Astrocyte (in vitro differentiated cells and primary cell): ENCODE measurements at regions not wholly inside any gene's neighbourhood (a gene's known extent, or its start where the extent isn't known, plus 50 kb on each side); places are given as distances from the start of the nearest gene placed in this dataset.
"Not testable (repeated sequence)": the region's sequence is repeated elsewhere in the genome, so short reads cannot be mapped to it uniquely, and the experiment has no call there.

Experiments
- CTCF ChIP-seq: IDR thresholded peaks from 2 replicates; pipeline ENCODE4 v1.5.1; 2011; ENCODE audit warnings: low read depth, mild to moderate bottlenecking, inconsistent platforms, low read length, moderate library complexity; ENCODE audit not compliant: insufficient read depth
- EZH2 ChIP-seq: IDR thresholded peaks from 2 replicates; pipeline ENCODE4 v1.6.1; 2012; ENCODE audit warnings: mild to moderate bottlenecking, low read length, inconsistent platforms; ENCODE audit not compliant: insufficient read depth

DNA sequence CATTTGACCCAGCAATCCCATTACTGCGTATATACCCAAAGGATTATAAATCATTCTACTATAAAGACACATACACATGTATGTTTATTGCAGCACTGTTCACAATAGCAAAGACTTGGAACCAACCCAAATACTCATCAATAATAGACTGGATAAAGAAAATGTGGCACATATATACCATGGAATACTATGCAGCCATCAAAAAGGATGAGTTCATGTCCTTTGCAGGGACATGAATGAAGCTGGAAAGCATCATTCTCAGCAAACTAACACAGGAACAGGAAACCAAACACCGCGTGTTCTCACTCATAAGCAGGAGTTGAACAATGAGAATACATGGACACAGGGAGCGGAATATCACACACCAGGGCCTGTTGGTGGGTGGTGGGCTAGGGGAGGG is 158.3 kb downstream of the EXOC5 start:
- not testable (repeated sequence) for TF ChIP-seq CTCF, EZH2
